SKM-1 treated with dmso at 0.1 percent for 144 hours (cell line): ENCODE measurements at regions not wholly inside any gene's neighbourhood (a gene's known extent, or its start where the extent isn't known, plus 50 kb on each side); places are given as distances from the start of the nearest gene placed in this dataset.

Experiments
- DNase-seq: peaks from one replicate; lab custom pipeline; 2025; ENCODE audit not compliant: unreplicated experiment; lab: John Stamatoyannopoulos, UW

DNA sequence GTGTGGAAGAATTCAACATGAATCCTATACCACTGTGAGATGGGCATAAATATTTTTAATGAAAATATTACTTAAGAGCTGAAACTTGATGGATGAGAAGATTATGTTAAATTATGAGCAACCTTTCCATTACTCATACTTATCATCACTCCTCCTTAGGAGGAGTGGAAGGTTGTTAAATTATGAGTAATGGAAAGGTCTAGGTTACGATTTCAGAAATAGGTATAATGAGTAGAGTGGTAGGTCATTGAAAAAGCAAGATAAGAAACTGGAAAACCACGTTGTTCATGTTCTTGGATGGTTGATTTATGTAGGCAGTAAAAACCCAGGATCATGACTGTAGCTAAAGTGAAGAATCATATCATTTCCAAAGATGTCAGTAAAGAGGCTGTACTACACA lies 973.2 kb upstream of the RAG2 start:
- DNase-seq, result no peak

DNA sequence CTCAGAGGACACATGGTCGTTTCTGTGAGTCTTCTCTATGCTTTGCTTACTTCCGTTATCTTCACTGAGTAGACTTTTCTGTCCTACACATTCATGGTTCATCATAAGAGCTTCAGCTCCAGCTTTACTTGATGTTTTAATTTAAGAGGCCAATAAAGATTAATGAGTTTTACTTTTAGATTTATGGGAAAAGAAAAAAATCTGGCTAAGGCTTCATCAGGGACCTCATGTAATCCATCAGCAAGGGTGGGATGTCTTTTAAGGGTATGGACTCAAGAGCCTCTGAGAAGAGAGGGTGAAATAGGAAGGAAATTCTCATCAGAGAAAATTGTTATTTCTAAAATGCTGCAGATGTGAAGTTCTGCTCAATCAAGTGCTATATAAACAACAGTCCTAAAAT lies 963.0 kb upstream of the RAG2 start:
- DNase-seq, result no peak

DNA sequence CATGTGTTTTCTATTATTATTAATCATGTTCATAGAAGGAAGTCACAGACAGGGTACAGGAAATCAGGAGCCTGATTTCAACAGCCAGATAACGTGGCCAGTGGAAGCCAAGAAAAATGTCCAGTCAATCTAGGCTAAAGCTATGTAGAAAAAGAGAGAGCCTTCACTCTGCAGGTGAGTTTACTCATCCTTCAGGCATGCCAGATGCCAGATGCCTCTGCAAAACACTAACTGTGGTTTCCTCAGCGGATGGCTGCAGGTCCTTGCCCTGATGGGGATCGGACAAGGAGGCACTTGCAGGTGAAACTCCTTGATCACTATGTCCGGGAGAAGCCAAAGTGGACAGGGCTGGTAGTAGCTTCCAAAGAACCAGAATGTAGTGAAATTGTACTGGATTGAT lies 962.3 kb upstream of the RAG2 start:
- no peak for DNase-seq

DNA sequence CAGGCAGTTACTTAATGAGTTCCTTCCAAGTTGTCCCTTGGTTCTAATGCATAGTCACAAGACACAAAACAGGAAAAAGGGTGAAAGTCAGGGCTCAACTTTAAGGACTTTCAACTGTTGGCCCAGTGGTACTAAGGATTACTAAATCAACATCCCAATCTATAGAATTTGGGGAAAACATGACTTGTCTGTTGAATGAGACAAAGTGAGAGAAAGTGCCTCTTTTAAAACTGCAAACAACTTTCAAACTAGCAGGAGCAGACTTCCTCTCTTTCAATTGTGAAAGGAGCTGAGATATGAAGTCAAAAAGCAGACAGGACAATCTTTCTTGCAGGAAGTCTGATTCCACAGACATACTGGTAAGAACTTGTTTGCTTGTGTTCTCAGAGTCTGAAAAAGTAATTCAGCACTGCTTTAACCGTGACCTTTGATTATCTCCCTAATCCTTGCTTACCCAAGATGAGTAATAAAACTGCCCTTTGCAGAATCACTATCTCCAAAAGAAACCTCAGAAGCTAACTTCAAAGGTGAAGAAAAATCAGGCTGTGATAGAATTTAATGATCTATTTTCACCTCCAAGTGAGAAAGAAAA lies 960.7 kb upstream of the RAG2 start:
- DNase-seq, result no peak

DNA sequence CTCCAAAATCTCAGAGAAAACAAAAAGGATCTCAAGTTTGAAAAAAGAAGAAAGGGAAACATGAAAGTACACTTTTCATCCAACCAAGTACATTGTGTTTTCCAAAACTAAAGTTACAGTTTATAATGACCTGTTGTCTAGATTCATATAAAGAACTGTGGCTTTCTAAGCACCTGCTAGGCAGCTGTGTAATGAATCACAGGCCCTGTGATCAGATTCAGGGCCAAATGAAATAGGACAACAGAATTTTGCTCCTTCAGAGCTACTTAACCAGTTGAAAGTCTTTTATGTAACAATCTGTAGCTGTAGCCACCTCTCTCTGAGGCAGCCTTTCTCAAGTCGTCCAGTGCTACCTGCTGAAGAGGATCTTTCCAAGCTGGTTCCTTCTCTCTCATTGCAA lies 960.0 kb upstream of the RAG2 start:
- DNase-seq, result no peak

DNA sequence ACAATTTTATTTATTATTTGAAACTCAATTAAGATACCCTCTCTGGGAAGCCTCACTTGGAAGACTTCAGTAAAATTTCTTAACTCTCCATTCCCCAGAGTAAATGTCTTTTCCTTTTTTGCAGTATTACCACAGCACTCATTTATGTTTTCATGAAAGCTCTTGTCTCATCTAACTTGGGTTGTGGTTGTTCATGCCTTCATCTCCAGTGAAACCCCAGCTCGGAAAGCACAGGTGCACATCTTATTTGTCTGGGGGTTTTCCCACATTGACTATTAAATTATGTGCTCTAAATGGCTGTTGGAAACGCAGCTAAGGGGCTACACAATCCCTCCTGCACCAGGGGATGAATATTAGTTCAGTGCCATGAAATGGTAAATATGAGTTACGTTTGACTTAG lies 954.2 kb upstream of the RAG2 start:
- DNase-seq, result no peak

DNA sequence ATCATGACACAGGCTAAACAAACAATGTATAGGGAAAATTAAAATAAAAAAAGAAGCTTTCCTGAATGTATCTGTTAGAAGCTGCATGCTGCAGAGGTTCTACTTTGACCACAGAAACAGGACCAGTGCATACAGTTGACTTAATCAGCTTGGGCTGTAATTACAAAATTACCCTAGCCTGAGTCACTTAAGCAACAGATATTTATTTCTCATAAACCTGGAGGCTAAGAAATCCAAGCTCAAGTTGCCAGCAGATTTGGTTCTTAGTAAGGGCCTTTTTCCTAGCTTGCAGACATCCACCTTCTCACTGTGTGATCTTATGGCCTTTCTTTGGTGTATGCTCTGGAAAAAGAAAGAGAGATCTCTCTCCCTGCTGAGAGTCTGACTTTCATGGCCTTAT lies 946.5 kb upstream of the RAG2 start:
- no peak for DNase-seq

DNA sequence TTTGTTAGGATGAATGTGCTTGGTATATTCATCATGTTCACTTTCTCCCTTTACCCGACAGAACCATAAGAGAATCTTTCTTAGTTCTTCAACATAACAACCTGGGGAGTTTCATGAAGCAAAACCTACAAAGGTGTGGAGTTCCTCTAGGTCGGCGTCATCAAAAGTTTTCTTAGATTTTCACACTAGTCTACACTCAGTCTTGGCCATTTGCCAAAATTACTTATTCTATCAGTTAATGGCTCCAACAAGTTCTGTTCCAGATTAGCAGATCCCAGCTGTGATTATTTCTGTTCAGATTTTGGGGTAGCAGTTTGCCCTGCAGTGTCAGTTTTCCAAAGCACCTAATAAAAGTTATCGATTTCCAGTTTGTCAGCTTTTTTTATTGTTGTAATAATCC lies 935.8 kb upstream of the RAG2 start:
- no peak for DNase-seq

DNA sequence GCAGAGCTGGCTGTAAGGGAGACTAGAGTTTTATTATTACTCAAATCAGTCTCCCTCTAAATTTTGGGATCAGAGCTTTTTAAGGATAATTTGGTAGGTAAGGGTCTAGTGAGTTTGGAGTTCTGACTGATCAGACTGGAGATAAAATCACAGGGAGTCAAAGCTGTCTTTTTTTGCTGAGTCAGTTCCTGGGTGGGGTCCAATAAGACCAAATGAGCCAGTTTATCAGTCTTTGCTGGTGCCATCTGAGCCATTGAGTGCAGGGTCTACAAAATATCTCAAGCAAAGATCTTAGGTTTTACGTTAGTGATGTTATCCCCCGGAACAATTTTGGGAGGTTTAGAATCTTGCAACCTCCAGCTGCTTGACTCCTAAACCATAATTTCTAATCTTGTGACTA lies 935.1 kb upstream of the RAG2 start:
- DNase-seq, result no peak

DNA sequence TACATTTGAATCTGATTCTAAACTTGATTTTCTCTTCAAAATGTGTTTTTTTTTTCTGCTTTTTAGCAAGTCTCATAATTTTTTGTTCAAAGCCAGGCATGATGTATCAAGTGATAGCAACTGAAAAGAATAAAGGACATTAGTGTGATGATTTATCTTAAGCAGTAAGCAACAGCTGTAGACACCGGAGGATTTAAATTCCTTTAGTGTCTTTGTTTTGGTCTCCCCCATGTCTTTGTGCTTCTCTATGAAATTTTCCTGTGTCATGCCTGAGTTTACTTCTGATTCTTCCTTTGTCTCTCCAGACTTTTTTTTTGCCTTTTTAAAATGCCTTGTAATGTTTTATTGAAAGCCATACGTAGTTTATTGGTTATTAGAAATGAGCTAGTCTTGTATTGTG lies 934.2 kb upstream of the RAG2 start:
- DNase-seq, result no peak

DNA sequence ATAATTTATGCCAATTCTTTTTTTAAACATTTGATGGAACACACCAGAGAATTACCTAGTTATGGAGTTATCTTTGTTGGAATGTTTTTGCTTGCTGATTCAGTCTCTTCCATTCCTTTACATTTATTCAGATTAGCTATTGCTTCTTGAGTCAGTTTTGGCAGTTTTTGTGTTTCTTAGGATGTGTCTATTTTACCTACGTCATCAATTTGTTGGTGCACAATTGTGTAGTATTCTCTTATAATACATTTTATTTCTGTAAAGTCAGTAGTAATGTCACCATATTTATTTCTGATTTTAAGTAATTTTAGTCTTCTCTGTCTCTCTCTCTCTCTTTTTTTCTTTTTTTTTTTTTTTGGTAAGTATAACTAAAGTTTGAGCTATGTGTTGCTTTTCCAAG lies 929.5 kb upstream of the RAG2 start:
- DNase-seq, result no peak

DNA sequence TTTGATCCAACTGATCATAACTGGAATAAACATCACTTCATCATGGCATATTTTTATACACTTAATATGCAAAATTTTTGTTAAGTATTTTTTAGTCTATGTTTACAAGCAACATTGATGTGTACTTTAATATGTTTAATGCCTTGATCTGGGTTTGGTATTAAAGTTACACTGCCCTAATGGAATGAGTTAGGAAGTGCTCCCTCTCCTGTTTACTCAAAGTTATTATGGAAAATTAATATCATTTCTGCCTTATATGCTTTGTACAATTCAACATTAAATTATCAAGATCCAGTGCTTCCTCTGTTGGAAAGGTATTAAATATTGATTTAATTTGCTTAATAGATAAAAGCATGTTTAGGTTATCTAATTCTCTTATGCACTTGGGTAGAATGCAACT lies 927.3 kb upstream of the RAG2 start:
- DNase-seq, result no peak

DNA sequence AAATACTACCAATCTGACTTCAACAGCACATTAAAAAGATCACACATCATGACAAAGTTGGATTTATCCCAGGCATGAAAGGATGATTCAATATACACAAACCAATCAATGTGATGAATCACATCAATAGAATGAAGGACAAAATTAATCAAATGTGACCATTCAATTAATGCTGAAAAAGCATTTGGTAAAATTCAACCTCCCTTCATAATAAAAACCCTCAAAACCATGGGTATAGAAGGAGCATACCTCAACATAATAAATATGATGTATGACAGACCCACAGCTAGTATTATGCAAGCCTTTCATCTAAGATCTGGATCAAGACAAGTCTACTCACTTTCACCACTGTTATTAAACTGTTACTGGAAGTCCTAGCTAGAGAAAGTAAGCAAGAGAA lies 921.7 kb upstream of the RAG2 start:
- no peak for DNase-seq

DNA sequence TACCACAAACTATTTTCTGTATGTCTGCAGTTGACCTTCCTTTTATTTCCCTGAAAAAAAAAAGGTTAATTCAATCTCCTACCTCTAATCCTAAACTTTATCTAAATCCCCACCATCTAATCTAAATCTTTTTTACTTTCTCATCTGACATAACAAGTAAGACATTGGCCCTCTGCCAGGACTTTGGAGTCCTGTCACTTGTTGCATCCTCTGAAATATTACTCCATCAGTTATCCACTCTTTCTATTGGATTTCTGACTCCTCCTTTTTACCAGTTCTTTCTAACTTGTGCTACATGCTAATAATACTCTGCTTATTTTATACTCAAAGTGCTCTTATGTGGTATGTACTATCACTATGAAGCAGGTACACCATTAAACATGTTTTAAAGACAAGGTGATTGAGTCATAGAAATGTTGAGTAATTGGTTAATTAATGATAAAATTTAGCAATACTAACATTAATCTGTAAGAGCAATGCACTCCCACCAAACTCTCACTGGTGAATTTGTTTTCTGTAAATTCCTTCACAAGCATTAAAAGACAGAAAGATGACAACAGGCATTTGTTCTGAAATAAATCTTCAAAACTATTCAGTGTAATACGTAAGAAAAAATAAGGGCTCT lies 914.2 kb upstream of the RAG2 start:
- DNase-seq, result no peak

DNA sequence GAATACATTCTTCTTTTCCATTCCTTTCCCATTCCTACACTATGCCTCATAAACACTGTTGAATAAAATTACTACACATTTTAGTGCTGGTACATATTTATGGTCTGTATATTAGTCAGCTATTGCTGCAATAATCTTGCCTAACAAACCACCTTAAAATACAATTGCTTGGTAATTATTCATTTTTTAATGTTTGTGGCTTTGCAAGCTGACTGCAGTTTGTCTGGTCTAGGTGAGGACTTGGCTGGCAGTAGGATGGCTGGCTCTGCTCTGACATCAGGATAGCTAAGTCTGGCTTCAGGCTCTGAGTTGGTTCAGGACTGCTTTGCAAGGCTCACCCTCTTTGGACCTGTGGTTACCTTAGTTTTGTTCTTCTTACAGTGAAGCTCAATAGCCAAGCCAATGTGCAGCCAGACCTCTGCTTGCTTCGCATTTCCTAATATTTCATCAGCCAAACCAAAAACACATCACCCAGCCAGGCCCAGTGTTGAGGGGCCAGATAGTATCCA lies 913.4 kb upstream of the RAG2 start:
- DNase-seq, result no peak

DNA sequence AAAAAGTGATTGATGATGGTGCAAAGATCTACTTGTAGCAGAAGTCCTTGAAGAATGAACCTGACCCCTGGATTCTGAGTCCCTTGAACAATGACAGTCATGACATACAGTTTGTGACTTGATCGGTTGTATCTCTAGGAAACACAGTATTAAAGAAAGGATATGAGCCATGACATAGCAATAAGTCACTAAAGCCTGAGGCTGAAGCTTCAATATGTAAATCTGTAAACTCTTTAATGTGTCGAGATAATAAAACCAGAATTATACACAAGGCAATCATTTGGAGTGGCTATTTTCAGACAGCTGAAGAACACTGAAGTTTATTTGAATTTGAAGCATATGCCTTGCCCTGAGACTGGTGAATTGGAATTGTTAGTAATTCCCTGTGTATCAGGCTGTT lies 911.5 kb upstream of the RAG2 start:
- no peak for DNase-seq

DNA sequence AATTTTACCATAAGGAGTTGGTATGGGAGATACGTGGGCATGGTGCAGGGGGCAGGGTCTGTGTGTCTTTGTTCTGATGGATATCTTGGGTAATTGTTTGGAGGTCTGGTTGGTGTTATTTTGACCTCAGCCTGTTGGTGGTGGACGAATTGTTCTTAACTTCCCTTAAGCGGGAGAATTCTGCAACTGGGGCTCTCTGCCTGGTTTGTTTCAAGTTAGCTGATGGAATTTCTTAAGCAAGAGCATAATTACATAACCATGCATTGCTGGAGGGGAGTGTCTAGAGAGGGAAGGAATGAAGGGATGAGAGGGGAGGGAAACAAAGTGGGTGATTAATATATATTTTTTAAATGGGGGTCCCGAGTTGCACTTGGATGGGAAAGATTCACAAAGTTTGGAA lies 908.5 kb upstream of the RAG2 start:
- peak; percentile 1 for DNase-seq

DNA sequence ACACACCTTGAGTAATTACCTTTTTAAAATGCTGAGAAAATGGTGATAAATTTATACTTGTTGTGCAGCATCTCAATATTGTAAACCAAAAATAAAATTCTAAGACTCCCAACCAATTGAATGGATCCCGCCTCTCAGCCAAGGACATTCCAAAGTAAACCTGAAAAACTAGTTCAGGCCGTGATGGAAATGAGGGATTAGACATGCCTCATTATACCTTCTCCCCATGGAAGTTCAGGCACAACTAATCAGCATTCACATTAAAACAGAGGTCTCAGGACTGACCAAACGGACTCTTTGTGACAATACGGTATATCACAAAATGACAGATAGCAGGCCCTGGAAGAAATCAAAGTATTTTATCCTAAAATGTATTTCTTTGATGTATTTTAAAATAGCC lies 907.4 kb upstream of the RAG2 start:
- DNase-seq, result no peak

DNA sequence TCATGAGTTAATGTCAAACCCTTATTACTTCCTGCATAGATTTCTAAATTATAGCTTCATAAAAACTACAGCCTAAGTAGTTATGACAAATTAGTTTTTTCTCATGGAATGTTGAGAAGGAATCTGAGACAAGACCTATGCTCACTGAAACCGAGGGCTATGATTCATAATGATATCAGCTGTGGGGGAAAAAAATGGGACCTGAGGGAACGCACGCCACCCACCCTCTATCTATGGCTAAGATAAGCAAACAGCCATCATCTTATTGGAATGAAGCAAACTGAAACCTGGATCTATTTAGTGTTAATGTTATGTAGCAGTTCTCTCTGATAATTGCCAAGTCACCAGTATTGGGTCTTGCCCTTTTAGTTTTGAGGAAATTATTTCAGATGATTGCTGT lies 906.9 kb upstream of the RAG2 start:
- DNase-seq, result no peak

DNA sequence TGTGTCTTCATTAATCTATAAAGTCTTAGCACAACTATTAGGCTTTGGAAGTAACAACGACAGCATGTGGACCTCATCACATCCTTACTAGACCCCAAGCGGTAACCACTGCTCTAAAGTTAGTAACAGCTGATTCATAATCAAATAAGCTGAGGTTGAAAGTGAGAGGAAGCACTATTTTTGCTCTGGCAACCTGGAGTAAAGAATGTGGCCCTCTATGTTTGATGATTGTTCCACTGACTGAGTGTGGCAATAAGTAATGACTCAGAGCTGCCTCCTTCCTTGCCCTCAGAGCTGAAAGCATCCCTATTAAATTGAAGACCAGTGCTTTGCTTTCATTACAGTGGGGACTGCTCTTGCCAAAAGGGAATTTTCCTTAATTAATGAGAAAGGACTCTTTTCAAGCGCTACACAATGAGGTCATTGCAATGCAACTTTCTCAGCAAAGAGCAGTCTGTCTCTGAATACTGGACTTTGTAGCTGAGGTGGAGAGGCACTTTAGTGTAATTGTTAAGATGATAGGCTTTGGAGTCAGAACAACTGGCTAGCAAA lies 906.1 kb upstream of the RAG2 start:
- peak; percentile 13 for DNase-seq

DNA sequence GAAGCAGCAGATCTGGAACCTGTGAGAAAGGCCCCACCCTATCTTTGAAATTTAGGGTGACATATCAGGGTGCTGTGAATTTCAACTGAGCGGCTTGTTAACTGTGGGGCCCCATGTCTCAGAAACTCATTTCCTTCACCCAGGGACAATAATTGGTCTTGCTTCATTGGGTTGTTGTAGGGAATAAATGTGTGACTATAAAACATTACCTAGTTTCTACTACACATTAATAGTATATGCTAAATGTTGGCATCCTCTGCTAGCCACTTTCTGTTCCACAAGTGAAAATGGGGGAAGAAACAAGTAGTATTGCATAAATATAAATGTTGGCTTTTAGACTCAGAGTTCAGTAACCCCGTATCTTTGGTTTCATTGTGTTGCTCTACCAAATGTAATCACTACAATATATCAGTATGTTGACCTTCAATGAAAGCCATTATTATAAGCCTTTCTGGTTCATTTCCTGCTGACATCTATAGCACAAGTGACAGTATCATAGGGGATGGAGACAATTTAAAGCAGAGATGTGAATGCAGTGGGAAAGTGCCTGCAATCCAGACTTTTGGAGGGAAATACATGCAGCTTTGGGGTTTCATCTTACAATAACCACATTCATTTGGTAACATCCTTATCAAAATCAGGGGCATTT lies 905.5 kb upstream of the RAG2 start:
- DNase-seq, result no peak

DNA sequence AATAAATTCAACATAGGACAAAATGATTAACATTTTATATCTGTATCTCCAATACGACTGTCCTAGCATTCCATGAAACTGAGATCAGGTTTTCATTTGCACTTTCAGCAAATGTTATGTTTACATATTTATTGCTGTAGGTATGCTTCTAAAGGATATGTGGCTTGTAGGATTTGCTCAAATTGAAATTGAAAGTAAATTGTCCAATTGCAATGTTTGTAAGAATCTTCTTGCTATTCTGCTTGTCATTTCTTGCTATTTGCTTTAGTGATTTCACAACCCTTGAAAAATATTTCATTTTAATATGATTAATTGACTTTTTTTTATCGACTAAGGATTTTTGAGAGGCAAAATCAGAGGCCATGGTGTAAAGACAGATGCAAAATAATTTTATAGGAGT lies 904.2 kb upstream of the RAG2 start:
- DNase-seq, result no peak
